WTC11 (cell line): ENCODE measurements at regions not wholly inside any gene's neighbourhood (a gene's known extent, or its start where the extent isn't known, plus 50 kb on each side); places are given as distances from the start of the nearest gene placed in this dataset.

Experiments
- ATAC-seq: fragments of 200-7000 bp; cut with Tn5 transposase; 2 replicates; pipeline ENCODE4 v1.10.0; 2021; ENCODE audit warnings: mild to moderate bottlenecking, moderate library complexity
- CTCF ChIA-PET: fragments of 300-600 bp; sonication (Branson Sonifier 250); formaldehyde crosslinking; loops from one replicate; lab custom pipeline; 2021; ENCODE audit warnings: antibody characterized with exemption; lab: Charles Lee
- POLR2A ChIA-PET: fragments of 350-600 bp; sonication (Branson Sonifier 250); formaldehyde crosslinking; loops from one replicate; lab custom pipeline; 2021; ENCODE audit warnings: antibody characterized with exemption; lab: Charles Lee
- DNase-seq: peaks from one replicate; pipeline ENCODE4 v3.0.0; 2021; ENCODE audit warnings: low spot score
- H3K27ac Mint-ChIP-seq: 2 replicates; pipeline ENCODE4 v1.8.0; 2021; ENCODE audit warnings: mixed read lengths
- H3K27me3 Mint-ChIP-seq: 2 replicates; pipeline ENCODE4 v1.8.0; 2021; ENCODE audit warnings: low read depth, mild to moderate bottlenecking, moderate library complexity, mixed read lengths
- H3K36me3 Mint-ChIP-seq: 2 replicates; pipeline ENCODE4 v1.8.0; 2021; ENCODE audit warnings: mixed read lengths
- H3K4me1 Mint-ChIP-seq: 2 replicates; pipeline ENCODE4 v1.8.0; 2022; ENCODE audit warnings: mixed read lengths
- H3K4me3 Mint-ChIP-seq: 2 replicates; pipeline ENCODE4 v1.8.0; 2021; ENCODE audit warnings: mild to moderate bottlenecking, moderate library complexity, mixed read lengths
- H3K9me3 Mint-ChIP-seq: 2 replicates; pipeline ENCODE4 v1.8.0; 2021; ENCODE audit warnings: mixed read lengths
- ARID4B ChIP-seq: sonication (generic); formaldehyde crosslinking; IDR thresholded peaks from 2 replicates; pipeline ENCODE4 v1.8.0; 2023; ENCODE audit warnings: missing genetic modification reagents, mild to moderate bottlenecking, borderline replicate concordance
- ATF3 ChIP-seq: sonication (generic); formaldehyde crosslinking; conservative IDR thresholded peaks from 2 replicates; pipeline ENCODE4 v1.8.1; 2022; ENCODE audit warnings: mild to moderate bottlenecking, missing genetic modification reagents
- CTCF ChIP-seq: fragments of 200-600 bp; IDR thresholded peaks from 2 replicates; pipeline ENCODE4 v1.8.0; 2022; ENCODE audit warnings: antibody characterized with exemption
- E2F1 ChIP-seq: sonication (generic); formaldehyde crosslinking; IDR thresholded peaks from 2 replicates; pipeline ENCODE4 v1.8.0; 2022; ENCODE audit warnings: mild to moderate bottlenecking, missing genetic modification reagents
- EMX1 ChIP-seq: fragments of 250-450 bp; sonication (Bioruptor Pico); IDR thresholded peaks from 2 replicates; pipeline ENCODE4 v1.8.0; 2021; ENCODE audit warnings: mild to moderate bottlenecking
- GTF2I ChIP-seq: fragments of 250-450 bp; sonication (Bioruptor Pico); conservative IDR thresholded peaks from 2 replicates; pipeline ENCODE4 v1.4.0; 2021; ENCODE audit warnings: mild to moderate bottlenecking
- HMGXB4 ChIP-seq: sonication (generic); formaldehyde crosslinking; IDR thresholded peaks from 2 replicates; pipeline ENCODE4 v1.8.1; 2023; ENCODE audit warnings: mild to moderate bottlenecking, moderate library complexity, missing genetic modification reagents
- NFE2L1 ChIP-seq: sonication (generic); formaldehyde crosslinking; IDR thresholded peaks from 2 replicates; pipeline ENCODE4 v1.8.1; 2023; ENCODE audit warnings: missing genetic modification reagents
- NR2C2 ChIP-seq: sonication (generic); formaldehyde crosslinking; IDR thresholded peaks from 2 replicates; pipeline ENCODE4 v1.8.0; 2022; ENCODE audit warnings: mild to moderate bottlenecking, missing genetic modification reagents
- NR3C1 ChIP-seq: sonication (generic); formaldehyde crosslinking; conservative IDR thresholded peaks from 2 replicates; pipeline ENCODE4 v1.8.1; 2023; ENCODE audit warnings: low read depth, mild to moderate bottlenecking, missing genetic modification reagents
- RELA ChIP-seq: sonication (generic); formaldehyde crosslinking; IDR thresholded peaks from 2 replicates; pipeline ENCODE4 v1.8.1; 2022; ENCODE audit warnings: missing genetic modification reagents, mild to moderate bottlenecking, borderline replicate concordance
- RORB ChIP-seq: fragments of 250-450 bp; sonication (Bioruptor Pico); IDR thresholded peaks from 2 replicates; pipeline ENCODE4 v1.9.0; 2021; ENCODE audit warnings: mild to moderate bottlenecking
- SMAD4 ChIP-seq: sonication (generic); formaldehyde crosslinking; IDR thresholded peaks from 2 replicates; pipeline ENCODE4 v1.8.0; 2022; ENCODE audit warnings: mild to moderate bottlenecking, missing genetic modification reagents
- SOX15 ChIP-seq: fragments of 250-450 bp; sonication (Bioruptor Pico); IDR thresholded peaks from 2 replicates; pipeline ENCODE4 v1.9.0; 2021; ENCODE audit warnings: mild to moderate bottlenecking
- ZMAT4 ChIP-seq: fragments of 250-450 bp; sonication (Bioruptor Pico); IDR thresholded peaks from 2 replicates; pipeline ENCODE4 v1.9.0; 2021; ENCODE audit warnings: mild to moderate bottlenecking
- ZNF121 ChIP-seq: sonication (generic); formaldehyde crosslinking; IDR thresholded peaks from 2 replicates; pipeline ENCODE4 v1.8.0; 2023; ENCODE audit warnings: missing genetic modification reagents
- ZNF263 ChIP-seq: sonication (generic); formaldehyde crosslinking; IDR thresholded peaks from 2 replicates; pipeline ENCODE4 v1.8.1; 2022; ENCODE audit warnings: low read depth, mild to moderate bottlenecking, moderate library complexity, missing genetic modification reagents
- ZNF317 ChIP-seq: sonication (generic); formaldehyde crosslinking; IDR thresholded peaks from 2 replicates; pipeline ENCODE4 v1.8.1; 2023; ENCODE audit warnings: low read depth, mild to moderate bottlenecking, moderate library complexity, missing genetic modification reagents, borderline replicate concordance
- ZNF671 ChIP-seq: fragments of 250-450 bp; sonication (Bioruptor Pico); IDR thresholded peaks from 2 replicates; pipeline ENCODE4 v1.8.0; 2021; ENCODE audit warnings: mild to moderate bottlenecking

- TF ChIP-seq ARID4B (CRISPR knock-in tag) (no peak), ZNF671 (CRISPR knock-in tag) (no peak), ZNF121 (CRISPR knock-in tag) (no peak), GTF2I (CRISPR knock-in tag) (no peak), RELA (CRISPR knock-in tag) (no peak), EMX1 (CRISPR knock-in tag) (no peak), E2F1 (no peak), ZNF317 (no peak)
Measured at GRCh38 chr13:72125561-72125960, 258.6 kb upstream of the DACH1 start (continued).

- H3K27me3 Mint-ChIP-seq = no peaks in the 10 kb centered on the region
- 0 out of 2 replicates have a peak, but pooled peaks cover 5% of the 10 kb centered on the region for H3K36me3 Mint-ChIP-seq
- H3K4me1 Mint-ChIP-seq = peaks cover 56% of the 10 kb centered on the region
- peak overlapping the region; percentile 86 for H3K27ac Mint-ChIP-seq
- ChIA-PET POLR2A (interaction anchor here (0.6 kb wide), 1 partner anchor 640 kb away, joined by 7 read pairs; no protein-coding TSS in a partner anchor), CTCF (no interaction called here)
- ATAC-seq (peak; percentile 36), DNase-seq (no peak)
- peaks cover 6% of the 10 kb centered on the region for H3K9me3 Mint-ChIP-seq
- TF ChIP-seq ATF3 (CRISPR knock-in tag) = no peak
- TF ChIP-seq ZMAT4 (CRISPR knock-in tag) = no peak
- TF ChIP-seq NR2C2 (CRISPR knock-in tag) = no peak
- no peak for TF ChIP-seq SOX15 (CRISPR knock-in tag)
- TF ChIP-seq NFE2L1 (CRISPR knock-in tag) = no peak
- no peak for TF ChIP-seq NR3C1
- TF ChIP-seq CTCF = no peak
- TF ChIP-seq ZNF263 (CRISPR knock-in tag) = no peak
- no peak for TF ChIP-seq SMAD4 (CRISPR knock-in tag)
- TF ChIP-seq RORB (CRISPR knock-in tag) = no peak
- TF ChIP-seq HMGXB4 = no peak
- H3K4me3 Mint-ChIP-seq = no peak overlapping the region
Measured at GRCh38 chr13:72122661-72123255, 255.8 kb upstream of the DACH1 start.
